ENCODE measurements at regions not wholly inside any gene's neighbourhood (a gene's known extent, or its start where the extent isn't known, plus 50 kb on each side); places are given as distances from the start of the nearest gene placed in this dataset.

DNA sequence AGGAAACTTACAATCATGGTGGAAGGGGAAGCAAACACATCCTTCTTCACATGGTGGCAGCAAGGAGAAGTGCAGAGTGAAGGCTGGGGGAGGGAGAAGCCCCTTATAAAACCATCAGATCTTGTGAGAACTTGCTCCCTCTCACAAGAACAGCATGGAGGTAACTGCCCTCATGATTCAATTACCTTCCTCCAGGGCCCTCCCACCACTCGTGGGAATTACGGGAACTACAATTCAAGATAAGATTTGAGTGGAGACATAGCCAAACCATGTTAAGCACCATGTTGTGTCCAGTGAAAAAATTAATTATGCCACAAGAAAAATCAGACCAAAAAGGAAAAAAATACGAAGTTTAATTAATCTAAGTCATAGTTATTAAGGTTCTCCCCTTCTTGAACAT, 109.5 kb downstream of the CLDN17 start:
- peaks cover 0 to 3% (median 0%) of the 10 kb centered on the region in 7 donors for H3K9me3 Mint-ChIP-seq
- no peak overlapping the region for H3K27ac Mint-ChIP-seq
- H3K4me1 ChIP-seq (ENCODE audit: control insufficient read depth, insufficient read depth, low read length, poor library complexity, severe bottlenecking): no peaks in the 10 kb centered on the region
- DNase-seq (no peak), ATAC-seq (ENCODE audit: low read depth in 2 of 2) (no peak)
- H3K36me3 Mint-ChIP-seq: no peaks in the 10 kb centered on the region
- no peaks in the 10 kb centered on the region for H3K27me3 Mint-ChIP-seq
- H3K4me1 Mint-ChIP-seq: no peaks in the 10 kb centered on the region
- H3K36me3 ChIP-seq (ENCODE audit: control insufficient read depth, insufficient read depth, low read length): no peaks in the 10 kb centered on the region
- no peak overlapping the region for H3K4me3 Mint-ChIP-seq
- H3K9me3 ChIP-seq (ENCODE audit: control insufficient read depth in 2 of 2, low read length in 2 of 2): no peaks in the 10 kb centered on the region
- no peak overlapping the region for H3K4me3 ChIP-seq (ENCODE audit: low read depth, low read length)
- no peak overlapping the region for H3K27ac ChIP-seq (ENCODE audit: insufficient read depth, low read length, poor library complexity, severe bottlenecking)
- no peaks in the 10 kb centered on the region for H3K27me3 ChIP-seq (ENCODE audit: control insufficient read depth, insufficient read depth, low read length)

DNA sequence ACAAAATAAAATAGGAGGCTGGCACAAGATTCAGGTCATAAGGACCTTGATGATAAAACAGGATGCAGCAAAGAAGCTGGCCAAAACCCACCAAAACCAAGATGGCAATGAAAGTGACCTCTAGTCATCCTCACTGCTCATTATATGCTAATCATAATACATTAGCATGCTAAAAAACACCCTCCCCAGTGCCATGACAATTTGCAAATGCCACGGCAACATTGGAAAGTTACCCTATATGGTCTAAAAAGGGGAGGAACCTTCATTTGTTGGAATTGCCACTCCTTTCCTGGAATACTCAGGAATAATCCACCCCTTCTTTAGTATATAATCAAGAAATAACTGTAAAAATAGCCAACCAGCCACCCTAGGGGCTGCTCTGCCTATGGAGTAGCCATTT, 108.8 kb upstream of the GRIK1 start:
- no peaks in the 10 kb centered on the region for H3K36me3 ChIP-seq (ENCODE audit: control insufficient read depth, insufficient read depth, low read length)
- H3K27ac ChIP-seq (ENCODE audit: insufficient read depth, low read length, poor library complexity, severe bottlenecking): no peak overlapping the region
- H3K9me3 ChIP-seq (ENCODE audit: control insufficient read depth in 2 of 2, low read length in 2 of 2): no peaks in the 10 kb centered on the region
- Mint-ChIP-seq H3K36me3 (no peaks in the 10 kb centered on the region), H3K27ac (no peak overlapping the region), H3K9me3 (peaks cover 0 to 2% (median 0%) of the 10 kb centered on the region in 7 donors), H3K4me3 (no peak overlapping the region), H3K27me3 (peaks cover 6% of the 10 kb centered on the region), H3K4me1 (no peaks in the 10 kb centered on the region)
- no peak overlapping the region for H3K4me3 ChIP-seq (ENCODE audit: low read depth, low read length)
- no peaks in the 10 kb centered on the region for H3K27me3 ChIP-seq (ENCODE audit: control insufficient read depth, insufficient read depth, low read length)
- ATAC-seq (ENCODE audit: low read depth in 2 of 2) (no peak), DNase-seq (no peak)
- no peaks in the 10 kb centered on the region for H3K4me1 ChIP-seq (ENCODE audit: control insufficient read depth, insufficient read depth, low read length, poor library complexity, severe bottlenecking)

DNA sequence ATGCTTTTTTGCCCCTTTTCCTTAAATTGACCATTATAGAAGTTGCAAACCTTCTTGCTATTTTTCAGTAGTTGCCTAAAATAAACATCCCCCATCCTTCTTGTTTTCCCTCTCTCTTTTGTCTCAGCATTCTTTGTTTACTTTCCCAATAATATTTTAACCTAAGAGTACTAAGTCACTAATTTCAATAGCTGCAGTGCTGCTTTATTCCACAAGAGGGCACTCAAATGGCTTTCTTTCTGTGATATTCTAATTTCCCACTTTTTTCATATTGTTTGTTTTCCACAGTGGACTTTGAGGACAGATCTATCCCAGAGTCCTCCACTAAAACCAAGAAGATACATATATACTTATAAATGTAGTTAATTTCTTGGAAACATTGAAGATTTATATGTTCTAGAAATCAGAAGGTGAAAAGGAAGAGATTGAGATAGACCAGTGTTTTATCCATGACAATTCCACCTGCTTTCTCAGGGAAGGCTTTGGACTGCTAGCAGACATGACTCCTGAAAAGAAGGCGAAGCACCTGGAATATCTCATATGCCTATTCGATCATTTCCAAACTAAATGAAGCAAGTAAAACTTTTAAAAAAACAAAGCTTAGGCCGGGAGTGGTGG, 104.8 kb upstream of the GRIK1 start:
- no peaks in the 10 kb centered on the region for H3K27me3 ChIP-seq (ENCODE audit: control insufficient read depth, insufficient read depth, low read length)
- no peak overlapping the region for H3K27ac ChIP-seq (ENCODE audit: insufficient read depth, low read length, poor library complexity, severe bottlenecking)
- Mint-ChIP-seq H3K27ac (no peak overlapping the region), H3K9me3 (peaks cover 0 to 12% (median 2%) of the 10 kb centered on the region in 7 donors), H3K27me3 (peaks cover 6% of the 10 kb centered on the region), H3K36me3 (no peaks in the 10 kb centered on the region), H3K4me1 (no peaks in the 10 kb centered on the region), H3K4me3 (no peak overlapping the region)
- H3K36me3 ChIP-seq (ENCODE audit: control insufficient read depth, insufficient read depth, low read length): no peaks in the 10 kb centered on the region
- H3K9me3 ChIP-seq (ENCODE audit: control insufficient read depth in 2 of 2, low read length in 2 of 2): peaks cover 0 to 3% of the 10 kb centered on the region in 2 experiments
- no peak overlapping the region for H3K4me3 ChIP-seq (ENCODE audit: low read depth, low read length)
- DNase-seq: peak in 2 of 3 donors; percentile 6 to 10
- H3K4me1 ChIP-seq (ENCODE audit: control insufficient read depth, insufficient read depth, low read length, poor library complexity, severe bottlenecking): no peaks in the 10 kb centered on the region
- ATAC-seq (ENCODE audit: low read depth in 2 of 2): no peak

DNA sequence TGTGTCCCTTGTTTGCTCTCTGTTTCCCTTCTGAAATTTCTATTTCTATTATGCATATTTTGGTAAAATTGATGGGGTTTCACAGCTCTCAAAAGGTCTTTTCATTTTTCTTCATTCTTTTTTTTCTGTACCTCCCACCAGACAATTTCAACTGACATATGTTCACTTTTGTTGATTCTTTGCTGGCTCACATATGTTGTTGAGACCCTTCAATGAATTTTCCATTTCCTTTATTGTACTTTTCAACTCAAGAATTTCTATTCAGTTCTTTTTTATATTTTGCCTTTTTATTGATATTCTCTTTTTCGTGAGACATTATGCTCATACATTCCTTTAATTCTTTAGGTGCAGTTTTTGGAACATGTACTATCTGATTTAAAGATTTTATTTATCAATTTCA, 102.6 kb upstream of the GRIK1 start:
- Mint-ChIP-seq H3K4me1 (no peaks in the 10 kb centered on the region), H3K9me3 (peaks cover 0 to 12% (median 2%) of the 10 kb centered on the region in 7 donors), H3K27me3 (peaks cover 6% of the 10 kb centered on the region), H3K4me3 (no peak overlapping the region), H3K27ac (no peak overlapping the region), H3K36me3 (no peaks in the 10 kb centered on the region)
- H3K4me1 ChIP-seq (ENCODE audit: control insufficient read depth, insufficient read depth, low read length, poor library complexity, severe bottlenecking): no peaks in the 10 kb centered on the region
- H3K4me3 ChIP-seq (ENCODE audit: low read depth, low read length): no peak overlapping the region
- H3K9me3 ChIP-seq (ENCODE audit: control insufficient read depth in 2 of 2, low read length in 2 of 2): peaks cover 0 to 3% of the 10 kb centered on the region in 2 experiments
- H3K27me3 ChIP-seq (ENCODE audit: control insufficient read depth, insufficient read depth, low read length): no peaks in the 10 kb centered on the region
- DNase-seq (no peak), ATAC-seq (ENCODE audit: low read depth in 2 of 2) (no peak)
- no peak overlapping the region for H3K27ac ChIP-seq (ENCODE audit: insufficient read depth, low read length, poor library complexity, severe bottlenecking)
- H3K36me3 ChIP-seq (ENCODE audit: control insufficient read depth, insufficient read depth, low read length): no peaks in the 10 kb centered on the region

DNA sequence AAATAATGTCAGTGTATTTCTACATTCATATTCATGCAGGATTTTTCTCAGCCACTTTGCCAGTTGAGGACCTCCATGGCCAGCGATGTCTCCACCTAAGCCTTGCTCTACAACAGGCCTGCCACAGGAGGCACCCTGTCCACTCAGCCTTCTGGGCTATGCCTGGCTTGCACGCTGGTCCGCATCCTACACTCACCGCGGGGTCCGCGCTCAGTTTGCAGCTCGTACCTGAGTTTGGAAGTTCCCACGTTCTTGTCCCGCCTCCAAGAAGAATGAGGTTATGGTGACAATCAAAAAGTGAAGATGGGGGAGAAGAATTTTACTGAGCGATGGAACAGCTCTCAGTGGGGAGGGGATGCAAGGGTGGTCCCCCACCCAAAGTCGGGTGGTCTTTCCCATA, 93.6 kb upstream of the GRIK1 start:
- Histone ChIP-seq H3K4me1 (ENCODE audit: control insufficient read depth, insufficient read depth, low read length, poor library complexity, severe bottlenecking) (no peaks in the 10 kb centered on the region), H3K36me3 (ENCODE audit: control insufficient read depth, insufficient read depth, low read length) (no peaks in the 10 kb centered on the region), H3K4me3 (ENCODE audit: low read depth, low read length) (no peak overlapping the region), H3K27me3 (ENCODE audit: control insufficient read depth, insufficient read depth, low read length) (no peaks in the 10 kb centered on the region), H3K9me3 (ENCODE audit: control insufficient read depth in 2 of 2, low read length in 2 of 2) (no peaks in the 10 kb centered on the region), H3K27ac (ENCODE audit: insufficient read depth, low read length, poor library complexity, severe bottlenecking) (no peak overlapping the region)
- DNase-seq: no peak
- Mint-ChIP-seq H3K4me1 (no peaks in the 10 kb centered on the region), H3K27ac (no peak overlapping the region), H3K27me3 (no peaks in the 10 kb centered on the region), H3K4me3 (no peak overlapping the region), H3K9me3 (peaks cover 0 to 3% (median 0%) of the 10 kb centered on the region in 7 donors), H3K36me3 (no peaks in the 10 kb centered on the region)
- no peak for ATAC-seq (ENCODE audit: low read depth in 2 of 2)

DNA sequence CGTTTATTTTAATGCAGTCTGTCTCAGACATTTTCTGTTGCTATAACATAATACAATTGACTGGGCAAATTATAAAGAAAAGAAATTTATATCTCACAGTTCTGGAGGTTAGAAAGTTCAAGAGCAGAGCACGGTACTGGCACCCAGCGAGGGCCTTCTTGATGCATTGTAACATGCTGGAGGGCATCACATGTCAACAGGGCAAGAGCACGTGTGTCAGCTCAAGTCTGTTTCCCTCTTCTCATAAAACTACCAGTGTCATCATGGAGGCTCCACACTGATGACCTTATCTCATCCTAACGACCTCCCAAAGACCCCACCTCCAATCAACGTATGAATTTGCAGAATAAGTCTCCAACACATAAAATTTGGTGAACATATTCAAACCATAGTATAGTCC, 90.6 kb upstream of the GRIK1 start:
- Histone ChIP-seq H3K27me3 (ENCODE audit: control insufficient read depth, insufficient read depth, low read length) (no peaks in the 10 kb centered on the region), H3K4me3 (ENCODE audit: low read depth, low read length) (no peak overlapping the region), H3K4me1 (ENCODE audit: control insufficient read depth, insufficient read depth, low read length, poor library complexity, severe bottlenecking) (no peaks in the 10 kb centered on the region), H3K27ac (ENCODE audit: insufficient read depth, low read length, poor library complexity, severe bottlenecking) (no peak overlapping the region), H3K9me3 (ENCODE audit: control insufficient read depth in 2 of 2, low read length in 2 of 2) (no peaks in the 10 kb centered on the region), H3K36me3 (ENCODE audit: control insufficient read depth, insufficient read depth, low read length) (no peaks in the 10 kb centered on the region)
- no peak for DNase-seq
- Mint-ChIP-seq H3K4me1 (no peaks in the 10 kb centered on the region), H3K27me3 (no peaks in the 10 kb centered on the region), H3K27ac (no peak overlapping the region), H3K9me3 (peaks cover 0 to 3% (median 0%) of the 10 kb centered on the region in 7 donors), H3K4me3 (no peak overlapping the region), H3K36me3 (no peaks in the 10 kb centered on the region)
- no peak for ATAC-seq (ENCODE audit: low read depth in 2 of 2)

DNA sequence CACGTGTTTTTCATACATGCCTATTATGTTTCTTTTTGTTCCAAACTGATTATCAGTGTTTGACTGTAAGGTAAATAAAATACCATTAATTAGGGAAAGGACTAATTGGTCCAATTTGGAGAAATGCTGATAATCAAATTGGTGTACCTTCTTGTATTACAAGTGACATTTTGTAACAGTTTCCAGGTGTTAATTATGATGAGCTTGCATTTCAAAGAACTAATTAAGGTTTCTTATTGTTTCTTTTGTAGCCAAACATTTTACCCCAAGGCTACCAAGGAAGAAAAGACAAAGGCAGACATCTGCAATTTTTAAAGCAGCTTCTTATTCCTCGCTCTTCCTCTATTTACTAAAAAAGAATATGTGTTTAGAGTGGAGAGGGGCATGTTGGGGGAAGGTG, 88.7 kb upstream of the GRIK1 start:
- ATAC-seq (ENCODE audit: low read depth in 2 of 2) (no peak), DNase-seq (no peak)
- H3K4me1 ChIP-seq (ENCODE audit: control insufficient read depth, insufficient read depth, low read length, poor library complexity, severe bottlenecking): no peaks in the 10 kb centered on the region
- H3K4me3 ChIP-seq (ENCODE audit: low read depth, low read length): no peak overlapping the region
- Mint-ChIP-seq H3K36me3 (no peaks in the 10 kb centered on the region), H3K4me1 (no peaks in the 10 kb centered on the region), H3K9me3 (peaks cover 0 to 3% (median 0%) of the 10 kb centered on the region in 7 donors), H3K4me3 (no peak overlapping the region), H3K27ac (no peak overlapping the region), H3K27me3 (no peaks in the 10 kb centered on the region)
- no peak overlapping the region for H3K27ac ChIP-seq (ENCODE audit: insufficient read depth, low read length, poor library complexity, severe bottlenecking)
- H3K36me3 ChIP-seq (ENCODE audit: control insufficient read depth, insufficient read depth, low read length): no peaks in the 10 kb centered on the region
- no peaks in the 10 kb centered on the region for H3K27me3 ChIP-seq (ENCODE audit: control insufficient read depth, insufficient read depth, low read length)
- H3K9me3 ChIP-seq (ENCODE audit: control insufficient read depth in 2 of 2, low read length in 2 of 2): no peaks in the 10 kb centered on the region

DNA sequence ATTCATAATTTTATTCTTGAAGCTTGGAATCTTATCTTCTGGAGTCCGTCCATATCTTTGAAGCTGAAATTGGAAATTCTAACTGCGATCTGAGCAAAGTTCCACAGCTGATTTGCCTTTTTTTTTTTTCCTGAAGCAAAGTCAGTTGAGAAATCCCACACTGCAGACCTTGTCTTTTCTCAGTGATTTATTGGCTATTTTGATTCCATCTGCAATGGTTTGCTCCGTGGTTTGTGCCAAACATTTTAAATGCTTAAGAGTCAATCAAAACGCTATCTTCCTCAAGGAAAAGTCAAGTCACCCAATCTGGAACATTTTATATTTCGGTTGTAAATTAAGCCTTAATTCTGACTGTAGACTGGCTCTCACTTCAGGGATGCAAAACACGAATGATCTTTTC, 88.2 kb upstream of the GRIK1 start:
- Mint-ChIP-seq H3K27me3 (no peaks in the 10 kb centered on the region), H3K36me3 (no peaks in the 10 kb centered on the region)

More for the DNA sequence above, 88.2 kb upstream of the GRIK1 start:
- H3K27ac Mint-ChIP-seq: no peak overlapping the region
- Histone ChIP-seq H3K4me1 (ENCODE audit: control insufficient read depth, insufficient read depth, low read length, poor library complexity, severe bottlenecking) (no peaks in the 10 kb centered on the region), H3K36me3 (ENCODE audit: control insufficient read depth, insufficient read depth, low read length) (no peaks in the 10 kb centered on the region), H3K4me3 (ENCODE audit: low read depth, low read length) (no peak overlapping the region), H3K27ac (ENCODE audit: insufficient read depth, low read length, poor library complexity, severe bottlenecking) (no peak overlapping the region), H3K9me3 (ENCODE audit: control insufficient read depth in 2 of 2, low read length in 2 of 2) (no peaks in the 10 kb centered on the region), H3K27me3 (ENCODE audit: control insufficient read depth, insufficient read depth, low read length) (no peaks in the 10 kb centered on the region)
- DNase-seq (no peak), ATAC-seq (ENCODE audit: low read depth in 2 of 2) (no peak)
- H3K9me3 Mint-ChIP-seq: peaks cover 0 to 3% (median 0%) of the 10 kb centered on the region in 7 donors
- H3K4me3 Mint-ChIP-seq: no peak overlapping the region
- H3K4me1 Mint-ChIP-seq: no peaks in the 10 kb centered on the region
